GM12878 (cell line): ENCODE measurements at regions not wholly inside any gene's neighbourhood (a gene's known extent, or its start where the extent isn't known, plus 50 kb on each side); places are given as distances from the start of the nearest gene placed in this dataset.

Source experiments
- ATAC-seq: fragments of 200-7000 bp; cut with Tn5 transposase; 3 replicates; pipeline ENCODE4 v1.9.1; 2020; ENCODE audit warnings: mild to moderate bottlenecking, moderate library complexity
- BruUV-seq: library from RNA; stranded (reverse); fragments of 400-500 nt; replicated peaks from 2 replicates; lab custom pipeline; 2021; lab: Mats Ljungman, UMichigan
- CTCF ChIA-PET: fragments of 300-600 bp; sonication (Branson Sonifier 250); formaldehyde crosslinking; extraction: SDS; loops from one replicate; lab custom pipeline; 2021; ENCODE audit warnings: inconsistent platforms; lab: Yijun Ruan, JAX
- POLR2A ChIA-PET: fragments of 350-600 bp; formaldehyde crosslinking; extraction: SDS; loops from one replicate; lab custom pipeline; 2021; ENCODE audit warnings: inconsistent platforms; lab: Charles Lee
- RAD21 ChIA-PET: fragments of 300-600 bp; sonication (Branson Sonifier 250); formaldehyde crosslinking; loops from one replicate; lab custom pipeline; 2023; ENCODE audit warnings: antibody characterized with exemption; ENCODE audit not compliant: unreplicated experiment; lab: Charles Lee
- SMC1A ChIA-PET: fragments of 300-600 bp; sonication (Branson Sonifier 250); formaldehyde crosslinking; loops from one replicate; lab custom pipeline; 2023; ENCODE audit not compliant: unreplicated experiment, uncharacterized antibody; lab: Charles Lee
- DNase-seq: peaks from one replicate; pipeline ENCODE4 v3.0.0-alpha.2; 2011; ENCODE audit warnings: low read depth, low spot score
- FAIRE-seq: peaks from 3 replicates; lab custom pipeline; 2011; peaks lifted over from hg19 to GRCh38; lab: Jason Lieb, UNC
- H2AFZ ChIP-seq: 2 replicates; pipeline ENCODE4 v1.6.0; 2011; ENCODE audit warnings: low read depth, low read length, control low read depth; ENCODE audit not compliant: control insufficient read depth
- H3K27ac ChIP-seq: 2 replicates; pipeline ENCODE4 v1.5.1; 2011; ENCODE audit warnings: control low read depth; ENCODE audit not compliant: control insufficient read depth, insufficient read depth
- H3K27me3 ChIP-seq, 2 experiments: replicated peaks in 1 of 2; 2 replicates each; pipeline versions ENCODE4 v1.6.0 to v1.6.1; 2011; ENCODE audit warnings: low read length in 1 of 2; ENCODE audit not compliant: control insufficient read depth in 2 of 2, insufficient read depth in 2 of 2
- H3K36me3 ChIP-seq, 2 experiments: 2 replicates each; pipeline ENCODE4 v1.5.1; 2011; ENCODE audit warnings: low read length in 1 of 2; ENCODE audit not compliant: control insufficient read depth in 2 of 2, insufficient read depth in 2 of 2
- H3K4me1 ChIP-seq: 2 replicates; pipeline ENCODE4 v1.6.1; 2011; ENCODE audit warnings: mild to moderate bottlenecking, low read length, moderate library complexity, mixed read lengths; ENCODE audit not compliant: control insufficient read depth, insufficient read depth
- H3K4me2 ChIP-seq: 2 replicates; pipeline ENCODE4 v1.6.0; 2011; ENCODE audit warnings: control low read depth; ENCODE audit not compliant: control insufficient read depth, insufficient read depth
- H3K4me3 ChIP-seq: fragments of 200-600 bp; sonication (generic); 2 replicates; pipeline ENCODE4 v1.5.1; 2016
- H3K79me2 ChIP-seq: 2 replicates; pipeline ENCODE4 v1.6.0; 2011; ENCODE audit warnings: low read length; ENCODE audit not compliant: control insufficient read depth, insufficient read depth
- H3K9ac ChIP-seq: 2 replicates; pipeline ENCODE4 v1.8.0; 2011; ENCODE audit warnings: low read length, control low read depth, mixed read lengths; ENCODE audit not compliant: control insufficient read depth, insufficient read depth
- H3K9me3 ChIP-seq: replicated peaks from 3 replicates; pipeline ENCODE4 v1.5.1; 2011; ENCODE audit warnings: mild to moderate bottlenecking, low read length; ENCODE audit not compliant: control insufficient read depth, insufficient read depth
- H4K20me1 ChIP-seq: 2 replicates; pipeline ENCODE4 v1.6.0; 2011; ENCODE audit not compliant: control insufficient read depth, insufficient read depth
- BHLHE40 ChIP-seq, 2 experiments: fragments of 450-650 bp in 1 of 2; IDR thresholded peaks; 2 replicates each; pipeline ENCODE4 v1.6.1; 2011 to 2017; ENCODE audit warnings: low read depth in 2 of 2, borderline replicate concordance in 1 of 2, improper control_type of control experiment in 1 of 2, low read length in 1 of 2, mild to moderate bottlenecking in 1 of 2
- CEBPZ ChIP-seq: fragments of 150-350 bp; IDR thresholded peaks from 2 replicates; pipeline ENCODE4 v1.6.1; 2016; ENCODE audit warnings: low read depth, low read length
- CREB1 ChIP-seq: IDR thresholded peaks from 2 replicates; pipeline ENCODE4 v1.6.1; 2012; ENCODE audit warnings: low read depth, mild to moderate bottlenecking, inconsistent platforms
- FOXK2 ChIP-seq: fragments of 450-650 bp; IDR thresholded peaks from 2 replicates; pipeline ENCODE4 v1.6.1; 2017; ENCODE audit warnings: mild to moderate bottlenecking, moderate library complexity
- HDGF ChIP-seq: fragments of 450-650 bp; IDR thresholded peaks from 2 replicates; pipeline ENCODE4 v1.6.1; 2016; ENCODE audit warnings: antibody characterized with exemption
- JUND ChIP-seq: IDR thresholded peaks from 2 replicates; pipeline ENCODE4 v1.6.1; 2012; ENCODE audit warnings: low read depth, mild to moderate bottlenecking, low read length, improper control_type of control experiment, moderate library complexity
- NFIC ChIP-seq: IDR thresholded peaks from 2 replicates; pipeline ENCODE4 v1.6.1; 2012; ENCODE audit warnings: low read depth, mild to moderate bottlenecking, inconsistent platforms, low read length, moderate library complexity
- PAX5 ChIP-seq: IDR thresholded peaks from 2 replicates; pipeline ENCODE4 v1.6.1; 2011; ENCODE audit warnings: low read depth, low read length, borderline replicate concordance
- POLR2AphosphoS5 ChIP-seq: IDR thresholded peaks from 2 replicates; pipeline ENCODE4 v1.6.1; 2011; ENCODE audit warnings: mild to moderate bottlenecking, low read length, inconsistent platforms
- RUNX3 ChIP-seq: IDR thresholded peaks from 2 replicates; pipeline ENCODE4 v1.6.1; 2012; ENCODE audit warnings: low read length, inconsistent platforms
- TAF1 ChIP-seq: IDR thresholded peaks from 2 replicates; pipeline ENCODE4 v1.6.1; 2011; ENCODE audit warnings: mild to moderate bottlenecking, low read depth, low read length, borderline replicate concordance
- WGBS: methylation state at CpG from one replicate; pipeline ENCODE4 v1.1.6; 2016; ENCODE audit warnings: low lambda C conversion rate; ENCODE audit not compliant: insufficient replicate concordance, insufficient coverage; ENCODE audit errors: missing lambda C conversion rate; 5-methylcytosine and 5-hydroxymethylcytosine counted together
- in situ Hi-C: fragments of 300-500 bp; cut with MboI; formaldehyde crosslinking; loops from 9 replicates; pipeline ENCODE4 v1.14.3; 2018; ENCODE audit warnings: mixed read lengths
- intact Hi-C: fragments of 100-400 bp; cut with micrococcal nuclease; formaldehyde crosslinking; loops from one replicate; pipeline ENCODE4 v1.14.2; 2022; ENCODE audit not compliant: unreplicated experiment
- TF ChIP-seq, protein P1 (sequence below): fragments of 450-650 bp; formaldehyde crosslinking; IDR thresholded peaks from 2 replicates; pipeline ENCODE4 v1.5.0; 2022; ENCODE audit warnings: mild to moderate bottlenecking, missing genetic modification characterization

DNA sequence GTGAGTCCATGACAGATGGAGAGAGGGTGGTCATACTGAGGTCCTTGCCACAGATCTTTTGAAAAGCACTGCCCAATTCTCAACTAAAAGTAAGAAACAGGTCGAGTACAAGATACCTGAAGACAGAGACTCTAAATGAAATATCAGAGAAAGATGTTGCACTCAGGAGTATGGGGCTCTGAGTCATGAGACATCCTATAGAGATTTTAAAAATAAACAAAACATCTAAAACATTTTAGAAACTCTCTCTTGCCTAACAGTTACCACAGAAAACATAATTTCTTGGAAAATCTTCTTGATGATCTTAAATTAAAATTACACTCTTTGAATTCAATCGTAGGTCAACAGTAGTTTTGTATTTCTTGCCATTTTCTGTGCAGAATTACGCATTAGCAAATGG lies 348.9 kb upstream of the MARCKS start:
- in situ Hi-C loops (no loop called here), intact Hi-C loops (no loop called here)
- H3K36me3 ChIP-seq = no peaks in the 10 kb centered on the region
- no peak overlapping the region for H3K4me3 ChIP-seq
- FAIRE-seq (no peak), ATAC-seq (no peak), DNase-seq (no peak)
- no peaks in the 10 kb centered on the region for H3K9me3 ChIP-seq
- ChIA-PET CTCF (no interaction called here), POLR2A (no interaction called here), RAD21 (no interaction called here), SMC1A (no interaction called here)
- BruUV-seq = no TSS peak
- no peak overlapping the region for H3K9ac ChIP-seq
- H3K27me3 ChIP-seq = no peaks in the 10 kb centered on the region
- no peaks in the 10 kb centered on the region for H3K79me2 ChIP-seq
- H3K4me2 ChIP-seq = no peak overlapping the region
- no peaks in the 10 kb centered on the region for H4K20me1 ChIP-seq
- no peaks in the 10 kb centered on the region for H3K4me1 ChIP-seq
- no peak overlapping the region for H3K27ac ChIP-seq
- whole genome bisulfite sequencing = 52% methylated on average over 3 of the region's 3 CpGs
- TF ChIP-seq POLR2AphosphoS5 = no peak
- TF ChIP-seq PAX5 = no peak
- no peak for TF ChIP-seq CREB1
- TF ChIP-seq, protein P1, sequence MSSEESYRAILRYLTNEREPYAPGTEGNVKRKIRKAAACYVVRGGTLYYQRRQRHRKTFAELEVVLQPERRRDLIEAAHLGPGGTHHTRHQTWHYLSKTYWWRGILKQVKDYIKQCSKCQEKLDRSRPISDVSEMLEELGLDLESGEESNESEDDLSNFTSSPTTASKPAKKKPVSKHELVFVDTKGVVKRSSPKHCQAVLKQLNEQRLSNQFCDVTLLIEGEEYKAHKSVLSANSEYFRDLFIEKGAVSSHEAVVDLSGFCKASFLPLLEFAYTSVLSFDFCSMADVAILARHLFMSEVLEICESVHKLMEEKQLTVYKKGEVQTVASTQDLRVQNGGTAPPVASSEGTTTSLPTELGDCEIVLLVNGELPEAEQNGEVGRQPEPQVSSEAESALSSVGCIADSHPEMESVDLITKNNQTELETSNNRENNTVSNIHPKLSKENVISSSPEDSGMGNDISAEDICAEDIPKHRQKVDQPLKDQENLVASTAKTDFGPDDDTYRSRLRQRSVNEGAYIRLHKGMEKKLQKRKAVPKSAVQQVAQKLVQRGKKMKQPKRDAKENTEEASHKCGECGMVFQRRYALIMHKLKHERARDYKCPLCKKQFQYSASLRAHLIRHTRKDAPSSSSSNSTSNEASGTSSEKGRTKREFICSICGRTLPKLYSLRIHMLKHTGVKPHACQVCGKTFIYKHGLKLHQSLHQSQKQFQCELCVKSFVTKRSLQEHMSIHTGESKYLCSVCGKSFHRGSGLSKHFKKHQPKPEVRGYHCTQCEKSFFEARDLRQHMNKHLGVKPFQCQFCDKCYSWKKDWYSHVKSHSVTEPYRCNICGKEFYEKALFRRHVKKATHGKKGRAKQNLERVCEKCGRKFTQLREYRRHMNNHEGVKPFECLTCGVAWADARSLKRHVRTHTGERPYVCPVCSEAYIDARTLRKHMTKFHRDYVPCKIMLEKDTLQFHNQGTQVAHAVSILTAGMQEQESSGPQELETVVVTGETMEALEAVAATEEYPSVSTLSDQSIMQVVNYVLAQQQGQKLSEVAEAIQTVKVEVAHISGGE (CRISPR knock-in tag) = no peak
- TF ChIP-seq BHLHE40 (IDR thresholded peaks at IDR 0.05; ENCODE audit: borderline replicate concordance in 1 of 2, low read depth in 2 of 2, low read length in 1 of 2) = no peak
- no peak for TF ChIP-seq CEBPZ
- no peak for TF ChIP-seq FOXK2
- no peak for TF ChIP-seq HDGF
- TF ChIP-seq NFIC = no peak
- no peak for TF ChIP-seq TAF1
- TF ChIP-seq JUND = no peak
- TF ChIP-seq RUNX3 = no peak
- TF ChIP-seq, all 136 proteins: peak for 0
- H2AFZ ChIP-seq = no peak overlapping the region
